HepG2 (cell line): ENCODE measurements at regions not wholly inside any gene's neighbourhood (a gene's known extent, or its start where the extent isn't known, plus 50 kb on each side); places are given as distances from the start of the nearest gene placed in this dataset.

Source experiments
- ATAC-seq: fragments of 200-7000 bp; cut with Tn5 transposase; 3 replicates; pipeline ENCODE4 v1.9.1; 2020; ENCODE audit warnings: mild to moderate bottlenecking, moderate library complexity
- BruUV-seq: library from RNA; stranded (reverse); fragments of 400-500 nt; replicated peaks from 2 replicates; lab custom pipeline; 2021; lab: Mats Ljungman, UMichigan
- CTCF ChIA-PET: fragments of 300-600 bp; formaldehyde crosslinking; extraction: SDS; loops from one replicate; lab custom pipeline; 2021; ENCODE audit warnings: low total read pairs, inconsistent platforms, low intra/inter-chr PET ratio; lab: Yijun Ruan, JAX
- POLR2A ChIA-PET: fragments of 350-600 bp; sonication (Branson Sonifier 250); formaldehyde crosslinking; loops from one replicate; lab custom pipeline; 2020; ENCODE audit warnings: antibody characterized with exemption, inconsistent platforms; lab: Yijun Ruan, JAX
- DNase-seq: peaks from one replicate; pipeline ENCODE4 v3.0.0-alpha.2; 2015; ENCODE audit warnings: low spot score
- FAIRE-seq: peaks from 3 replicates; lab custom pipeline; 2011; peaks lifted over from hg19 to GRCh38; lab: Jason Lieb, UNC
- H2AFZ ChIP-seq: one replicate; pipeline ENCODE4 v1.6.1; 2011; ENCODE audit warnings: low read length, inconsistent platforms
- H3K27ac ChIP-seq: fragments of 300-600 bp; 3 replicates; pipeline ENCODE4 v1.8.0; 2011; ENCODE audit warnings: mixed run types, mild to moderate bottlenecking, mixed read lengths, low read length, inconsistent platforms; ENCODE audit not compliant: insufficient read depth; ENCODE audit errors: extremely low read length
- H3K27me3 ChIP-seq, 2 experiments: fragments of 200-600 bp in 1 of 2; 2 replicates in 1 of 2; 3 replicates in 1 of 2; pipeline versions ENCODE4 v1.6.0 to v1.8.0; 2011; ENCODE audit warnings: low read length in 2 of 2, mild to moderate bottlenecking in 2 of 2, moderate library complexity in 2 of 2, inconsistent platforms in 1 of 2; ENCODE audit not compliant: insufficient read depth in 2 of 2, control insufficient read depth in 1 of 2
- H3K36me3 ChIP-seq, 2 experiments: fragments of 200-600 bp in 1 of 2; replicated peaks in 1 of 2; 2 replicates in 1 of 2; 3 replicates in 1 of 2; pipeline versions ENCODE4 v1.5.1 to v1.8.0; 2011; ENCODE audit warnings: low read length in 2 of 2, inconsistent platforms in 1 of 2; ENCODE audit not compliant: insufficient read depth in 2 of 2, control insufficient read depth in 1 of 2
- H3K4me1 ChIP-seq: 2 replicates; pipeline ENCODE4 v1.5.1; 2012; ENCODE audit warnings: low read length, inconsistent platforms; ENCODE audit not compliant: insufficient read depth
- H3K4me2 ChIP-seq: 2 replicates; pipeline ENCODE4 v1.6.0; 2011; ENCODE audit warnings: low read depth, low read length, inconsistent platforms
- H3K4me3 ChIP-seq, 3 experiments: fragments of 200-600 bp in 1 of 3; sonication (generic), shearing (Covaris generic) in 1 of 3; replicated peaks in 1 of 3; 2 replicates each; pipeline ENCODE4 v1.5.1; 2011 to 2016; ENCODE audit warnings: low read length in 3 of 3, inconsistent platforms in 2 of 3, low read depth in 2 of 3, mild to moderate bottlenecking in 2 of 3, control low read depth in 1 of 3, mixed read lengths in 1 of 3; ENCODE audit not compliant: insufficient read depth in 1 of 3
- H3K79me2 ChIP-seq: one replicate; pipeline ENCODE4 v1.6.1; 2011; ENCODE audit warnings: low read length, inconsistent platforms; ENCODE audit not compliant: insufficient read depth
- H3K9ac ChIP-seq: 2 replicates; pipeline ENCODE4 v1.6.0; 2011; ENCODE audit warnings: mild to moderate bottlenecking, low read depth, low read length, inconsistent platforms; ENCODE audit not compliant: insufficient read depth
- H3K9me3 ChIP-seq: 2 replicates; pipeline ENCODE4 v1.5.1; 2012; ENCODE audit warnings: mild to moderate bottlenecking, low read length
- H4K20me1 ChIP-seq: 2 replicates; pipeline ENCODE4 v1.6.0; 2011; ENCODE audit warnings: inconsistent platforms, mild to moderate bottlenecking, low read length, moderate library complexity; ENCODE audit not compliant: insufficient read depth
- ATF1 ChIP-seq: IDR thresholded peaks from 2 replicates; pipeline ENCODE4 v1.6.1; 2016; ENCODE audit warnings: mild to moderate bottlenecking, control low read depth
- ATF6 ChIP-seq: sonication (generic); formaldehyde crosslinking; conservative IDR thresholded peaks from 2 replicates; pipeline ENCODE4 v1.4.0; 2020; ENCODE audit warnings: missing genetic modification reagents
- CCDC6 ChIP-seq: sonication (generic); formaldehyde crosslinking; IDR thresholded peaks from 2 replicates; pipeline ENCODE4 v1.8.1; 2022; ENCODE audit warnings: mild to moderate bottlenecking, missing genetic modification reagents, moderate library complexity
- E2F1 ChIP-seq: sonication (generic); formaldehyde crosslinking; IDR thresholded peaks from 2 replicates; pipeline ENCODE4 v1.5.0; 2020; ENCODE audit warnings: missing genetic modification reagents
- HOXD1 ChIP-seq: sonication (generic); formaldehyde crosslinking; IDR thresholded peaks from 2 replicates; pipeline ENCODE4 v1.5.0; 2020; ENCODE audit warnings: missing genetic modification reagents
- NFE2L1 ChIP-seq: sonication (generic); formaldehyde crosslinking; IDR thresholded peaks from 2 replicates; pipeline ENCODE4 v1.4.0; 2020; ENCODE audit warnings: missing genetic modification reagents, mild to moderate bottlenecking, borderline replicate concordance
- NR2F2 ChIP-seq: IDR thresholded peaks from 2 replicates; pipeline ENCODE4 v1.6.1; 2012; ENCODE audit warnings: low read depth, inconsistent platforms, borderline replicate concordance
- NRL ChIP-seq: sonication (generic); formaldehyde crosslinking; IDR thresholded peaks from 2 replicates; pipeline ENCODE4 v1.5.0; 2020; ENCODE audit warnings: missing genetic modification reagents, mild to moderate bottlenecking, moderate library complexity, borderline replicate concordance
- SP4 ChIP-seq: sonication (generic); formaldehyde crosslinking; IDR thresholded peaks from 2 replicates; pipeline ENCODE4 v1.8.1; 2023; ENCODE audit warnings: mild to moderate bottlenecking, missing genetic modification reagents
- TBP ChIP-seq: sonication (generic); formaldehyde crosslinking; IDR thresholded peaks from 2 replicates; pipeline ENCODE4 v1.5.0; 2020; ENCODE audit warnings: missing genetic modification reagents
- ZBTB42 ChIP-seq: sonication (generic); formaldehyde crosslinking; IDR thresholded peaks from 2 replicates; pipeline ENCODE4 v1.5.0; 2020; ENCODE audit warnings: mild to moderate bottlenecking, missing genetic modification reagents
- ZNF660 ChIP-seq: sonication (generic); formaldehyde crosslinking; IDR thresholded peaks from 2 replicates; pipeline ENCODE4 v1.5.1; 2020; ENCODE audit warnings: mild to moderate bottlenecking, low read depth, missing genetic modification reagents, borderline replicate concordance
- WGBS: methylation state at CpG from one replicate; pipeline ENCODE4 v1.1.6; 2017; ENCODE audit warnings: low lambda C conversion rate; 5-methylcytosine and 5-hydroxymethylcytosine counted together
- in situ Hi-C: cut with HindIII; loops from 2 replicates; pipeline ENCODE4 v1.10.0; 2017; ENCODE audit warnings: low pct_unique_long_range_greater_than_20kb; ENCODE audit not compliant: extremely low pct_ligation_motif_present
- intact Hi-C: fragments of 100-400 bp; cut with micrococcal nuclease; formaldehyde crosslinking; loops from one replicate; pipeline ENCODE4 v1.10.0; 2022; ENCODE audit not compliant: unreplicated experiment

GRCh38 chr3:79872483-79872882 lies 104.7 kb upstream of the ROBO1 start:
- BruUV-seq: no TSS peak
- no peak for FAIRE-seq

More at GRCh38 chr3:79872483-79872882, 104.7 kb upstream of the ROBO1 start:
- Histone ChIP-seq H3K27me3 (no peaks in the 10 kb centered on the region), H2AFZ (no peak overlapping the region), H3K4me2 (no peak overlapping the region), H3K4me3 (no peak overlapping the region), H3K9me3 (no peaks in the 10 kb centered on the region), H3K4me1 (no peaks in the 10 kb centered on the region), H3K36me3 (no peaks in the 10 kb centered on the region), H3K27ac (no peak overlapping the region), H3K79me2 (no peaks in the 10 kb centered on the region), H4K20me1 (no peaks in the 10 kb centered on the region), H3K9ac (no peak overlapping the region)
- 0% methylated on average over 1 of the region's 1 CpG for WGBS
- ChIA-PET CTCF (no interaction called here), POLR2A (no interaction called here)
- intact Hi-C loops: no loop called here
- no peak for ATAC-seq
- TF ChIP-seq ZBTB42: no peak
- no peak for TF ChIP-seq E2F1 (CRISPR knock-in tag)
- no peak for TF ChIP-seq CCDC6 (CRISPR knock-in tag)
- no peak for TF ChIP-seq ATF1
- TF ChIP-seq NRL (CRISPR knock-in tag): no peak
- no peak for TF ChIP-seq NFE2L1 (CRISPR knock-in tag)
- TF ChIP-seq NR2F2: no peak
- TF ChIP-seq TBP (CRISPR knock-in tag): no peak
- no peak for TF ChIP-seq ZNF660 (CRISPR knock-in tag)
- no peak for TF ChIP-seq HOXD1 (CRISPR knock-in tag)
- no peak for TF ChIP-seq SP4
- no peak for TF ChIP-seq ATF6
- DNase-seq: no peak
- in situ Hi-C loops: no loop called here
